ENCODE measurements at regions not wholly inside any gene's neighbourhood (a gene's known extent, or its start where the extent isn't known, plus 50 kb on each side); places are given as distances from the start of the nearest gene placed in this dataset.

- no peak for TF ChIP-seq CTCF (IDR thresholded peaks at IDR 0.05)
- no peak for TF ChIP-seq POLR2A (IDR thresholded peaks at IDR 0.05)
- no peak for TF ChIP-seq POLR2AphosphoS5 (IDR thresholded peaks at IDR 0.05)
- no peak for TF ChIP-seq EP300 (IDR thresholded peaks at IDR 0.05)
Observed at GRCh38 chr1:244246334-244246733, 195.3 kb downstream of the ZBTB18 start.
